Heart right ventricle (tissue), 16 donors: ENCODE measurements at regions not wholly inside any gene's neighbourhood (a gene's known extent, or its start where the extent isn't known, plus 50 kb on each side); places are given as distances from the start of the nearest gene placed in this dataset.
"Not testable (repeated sequence)": the region's sequence is repeated elsewhere in the genome, so short reads cannot be mapped to it uniquely, and the experiment has no call there.

Experiments
- ATAC-seq, 8 donors: fragments of 200-7000 bp; cut with Tn5 transposase; one replicate each; pipeline ENCODE4 v1.9.1; 2020; ENCODE audit warnings: mild to moderate bottlenecking in 8 of 8, moderate library complexity in 8 of 8, moderate number of reproducible peaks in 1 of 8
- DNase-seq, 2 donors: peaks; one replicate each; pipeline ENCODE4 v3.0.0-alpha.2; 2020
- H3K27ac ChIP-seq, 10 donors: fragments of 200-600 bp; sonication (generic) in 2 of 10; one replicate each; pipeline versions ENCODE4 v1.5.0 to v1.8.0; 2020 to 2022; ENCODE audit warnings: mild to moderate bottlenecking in 3 of 10
- H3K27me3 ChIP-seq, 7 donors: fragments of 200-600 bp; one replicate each; pipeline ENCODE4 v1.8.0; 2021 to 2022; ENCODE audit warnings: mild to moderate bottlenecking in 2 of 7
- H3K36me3 ChIP-seq, 9 donors: fragments of 200-600 bp; sonication (generic) in 1 of 9; one replicate each; pipeline versions ENCODE4 v1.5.0 to v1.8.0; 2020 to 2022; ENCODE audit warnings: mild to moderate bottlenecking in 2 of 9
- H3K4me1 ChIP-seq, 9 donors: fragments of 200-600 bp; sonication (generic) in 1 of 9; one replicate each; pipeline versions ENCODE4 v1.5.0 to v1.8.0; 2020 to 2022; ENCODE audit warnings: mild to moderate bottlenecking in 4 of 9
- H3K4me3 ChIP-seq, 10 donors: fragments of 200-600 bp; sonication (generic) in 2 of 10; one replicate each; pipeline versions ENCODE4 v1.5.0 to v1.8.0; 2020 to 2022; ENCODE audit warnings: mild to moderate bottlenecking in 7 of 10, moderate library complexity in 2 of 10
- H3K9me3 ChIP-seq, 11 donors: fragments of 200-600 bp in 10 of 11; sonication (generic) in 2 of 11; one replicate each; pipeline versions ENCODE4 v1.5.0 to v1.8.0; 2013 to 2022; ENCODE audit warnings: mild to moderate bottlenecking in 2 of 11, control low read depth in 1 of 11, moderate library complexity in 1 of 11
- CTCF ChIP-seq, 9 donors: fragments of 200-600 bp; sonication (generic) in 2 of 9; IDR thresholded peaks; one replicate each; pipeline versions ENCODE4 v1.5.0 to v1.8.0; 2021 to 2022; ENCODE audit warnings: antibody characterized with exemption in 9 of 9, mild to moderate bottlenecking in 5 of 9, moderate library complexity in 1 of 9
- WGBS, 2 donors: extraction: QIAGEN DNeasy Blood & Tissue Kit; methylation state at CpG; one replicate each; pipeline ENCODE4 v1.1.7; 2013; ENCODE audit warnings: inconsistent platforms in 1 of 2; 5-methylcytosine and 5-hydroxymethylcytosine counted together
- intact Hi-C, 10 donors: fragments of 100-400 bp; cut with DNase I; formaldehyde crosslinking; loops; one replicate each; pipeline versions ENCODE4 v1.11.1 to v1.14.2; 2022
- donor health status: Arrhythmogenic right ventricular cardiomyopathy.
- donor health status: ischemic (EF 13 %, LVEDD 7.1; RV severe dilation, severe dysfunction).
- donor health status: healthy with polysubstance abuse.
- donor health status: DM: no; HTN: yes; CAD: no.
- donor health status: DM: no; HTN: no; CAD: no.
- donor health status: ischemic (EF 25% LVEDD 6.9; RV normal size, moderate dysfunction).
- donor health status: ischemic (EF 25% LVEDD 5.7; RV mildly dilated, moderate dysfunction).
- donor health status: healthy.
- donor health status: DM: yes; HTN: yes; CAD: no.
- donor health status: Ischemic cardiomyopathy.
- donor health status: ischemic (EF 35%, LVEDD 5.7; RV mildly dilated, moderate dysfunction).
- donor health status: nonischemic (EF 11% LVEDD 7.7; RV severe dilation, severe dysfunction).
- donor health status: DM: yes; HTN: yes; CAD: no.
- donor health status: PGD.
- donor health status: ischemic (EF 29% LVEDD 5.4; RV normal size, mild dysfunction).
- donor health status: nonischemic (EF 23%, LVEDD 6.1; RV moderate dilation, normal function).

DNA sequence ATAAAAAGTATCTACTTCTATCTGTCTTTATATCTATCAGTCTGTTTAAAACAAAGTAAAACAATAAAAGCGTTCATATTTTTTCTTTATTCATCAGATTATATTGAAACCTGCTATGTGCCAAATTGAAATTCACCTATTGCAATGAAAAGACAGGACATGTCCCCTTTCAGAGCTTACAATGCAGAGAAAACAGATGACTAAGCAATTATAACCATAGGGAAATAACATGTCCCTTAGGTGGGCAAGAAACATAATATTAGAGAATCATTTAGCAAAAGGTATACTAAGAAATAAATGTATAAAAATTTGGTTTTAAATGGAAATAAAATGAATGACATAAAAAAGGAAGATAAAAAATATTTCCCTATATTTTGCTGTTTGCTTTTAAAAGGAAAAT is 1421.3 kb downstream of the FSCB start:
- Histone ChIP-seq H3K27ac (no peak overlapping the region), H3K36me3 (no peaks in the 10 kb centered on the region), H3K27me3 (no peaks in the 10 kb centered on the region), H3K9me3 (peaks cover 0 to 13% (median 0%) of the 10 kb centered on the region in 11 donors), H3K4me3 (no peak overlapping the region), H3K4me1 (no peaks in the 10 kb centered on the region)
- WGBS, 2 donors, result 75 to 79% methylated on average over 1 of the region's 1 CpG
- intact Hi-C loops, result no loop called here
- ATAC-seq (no peak), DNase-seq (no peak)
- no peak for TF ChIP-seq CTCF (IDR thresholded peaks at IDR 0.05)

GRCh38 chr14:43067372-43067771 is 1439.7 kb downstream of the FSCB start:
- intact Hi-C loops, result not testable (repeated sequence)
- 72 to 97% methylated on average over 2 of the region's 3 CpGs for WGBS, 2 donors

GRCh38 chr14:43056106-43056505 is 1449.4 kb downstream of the LRFN5 start:
- DNase-seq (no peak), ATAC-seq (no peak)
- H3K27ac ChIP-seq, result no peak overlapping the region
- WGBS, 2 donors, result 40 to 53% methylated on average over 1 of the region's 1 CpG
- intact Hi-C loops, result no loop called here
- H3K4me1 ChIP-seq, result no peaks in the 10 kb centered on the region
- no peaks in the 10 kb centered on the region for H3K36me3 ChIP-seq
- H3K4me3 ChIP-seq, result no peak overlapping the region
- no peak for TF ChIP-seq CTCF (IDR thresholded peaks at IDR 0.05)
- H3K9me3 ChIP-seq, result peaks cover 0 to 12% (median 0%) of the 10 kb centered on the region in 11 donors
- no peaks in the 10 kb centered on the region for H3K27me3 ChIP-seq

More at GRCh38 chr14:43067372-43067771, 1439.7 kb downstream of the FSCB start:
- not testable (repeated sequence) for H3K27ac ChIP-seq, ATAC-seq, H3K27me3 ChIP-seq, DNase-seq, H3K4me1 ChIP-seq, H3K36me3 ChIP-seq, H3K4me3 ChIP-seq, H3K9me3 ChIP-seq

GRCh38 chr14:43052897-43053296 is 1446.2 kb downstream of the LRFN5 start:
- no peak for TF ChIP-seq CTCF (IDR thresholded peaks at IDR 0.05)
- WGBS, 2 donors, result 92% methylated on average over 1 of the region's 1 CpG
- intact Hi-C loops, result no loop called here
- H3K9me3 ChIP-seq, result peaks cover 0 to 4% (median 0%) of the 10 kb centered on the region in 11 donors
- no peaks in the 10 kb centered on the region for H3K27me3 ChIP-seq
- H3K27ac ChIP-seq, result no peak overlapping the region
- ATAC-seq, result no peak
- no peak for DNase-seq
- H3K36me3 ChIP-seq, result no peaks in the 10 kb centered on the region
- H3K4me1 ChIP-seq, result no peaks in the 10 kb centered on the region
- H3K4me3 ChIP-seq, result no peak overlapping the region

DNA sequence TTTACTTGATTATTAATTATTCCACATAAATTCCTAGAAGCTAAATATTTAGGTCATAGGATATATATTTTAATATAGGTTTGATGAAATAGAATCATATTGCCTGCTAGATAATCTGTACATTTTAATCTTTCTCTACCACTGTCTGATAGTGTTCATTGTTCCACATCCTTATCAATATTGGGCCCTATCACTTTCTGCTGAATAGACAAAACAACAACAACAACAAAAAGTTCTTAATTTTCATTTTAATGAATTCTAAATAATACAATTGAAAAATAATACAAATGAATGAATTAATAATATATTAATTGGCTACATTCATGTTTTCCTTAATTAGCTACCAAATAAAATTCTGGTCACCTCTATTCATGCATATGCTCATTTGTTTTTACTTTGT is 1437.2 kb downstream of the LRFN5 start:
- no peaks in the 10 kb centered on the region for H3K9me3 ChIP-seq
- no peak for DNase-seq
- no peak for TF ChIP-seq CTCF (IDR thresholded peaks at IDR 0.05)
- intact Hi-C loops, result no loop called here
- ATAC-seq, result no peak
- no peaks in the 10 kb centered on the region for H3K36me3 ChIP-seq
- H3K27ac ChIP-seq, result no peak overlapping the region
- no peaks in the 10 kb centered on the region for H3K4me1 ChIP-seq
- H3K27me3 ChIP-seq, result no peaks in the 10 kb centered on the region
- H3K4me3 ChIP-seq, result no peak overlapping the region
